H9 (cell line): ENCODE measurements at regions not wholly inside any gene's neighbourhood (a gene's known extent, or its start where the extent isn't known, plus 50 kb on each side); places are given as distances from the start of the nearest gene placed in this dataset.

Experiments used
- DNase-seq: peaks from one replicate; pipeline ENCODE4 v3.0.0-alpha.2; 2017
- H2AFZ ChIP-seq: one replicate; pipeline ENCODE4 v1.6.1; 2013; ENCODE audit warnings: mild to moderate bottlenecking, low read length, control low read depth, moderate library complexity
- H2AK5ac ChIP-seq: 2 replicates; pipeline ENCODE4 v1.6.1; 2013; ENCODE audit warnings: low read length, control low read depth, mixed read lengths; ENCODE audit not compliant: insufficient read length
- H2BK120ac ChIP-seq: one replicate; pipeline ENCODE4 v1.6.1; 2013; ENCODE audit warnings: low read depth, mild to moderate bottlenecking, low read length, control low read depth, inconsistent platforms; ENCODE audit not compliant: poor library complexity, severe bottlenecking
- H2BK12ac ChIP-seq: 2 replicates; pipeline ENCODE4 v1.6.1; 2013; ENCODE audit warnings: low read length, control low read depth, mixed read lengths, low read depth; ENCODE audit not compliant: insufficient read length
- H2BK15ac ChIP-seq: 2 replicates; pipeline ENCODE4 v1.6.1; 2013; ENCODE audit warnings: low read depth, low read length, control low read depth
- H2BK20ac ChIP-seq: one replicate; pipeline ENCODE4 v1.6.1; 2013; ENCODE audit warnings: low read depth, mild to moderate bottlenecking, low read length, control low read depth, inconsistent platforms; ENCODE audit not compliant: poor library complexity, severe bottlenecking
- H2BK5ac ChIP-seq: 2 replicates; pipeline ENCODE4 v1.6.1; 2013; ENCODE audit warnings: low read length, control low read depth, mixed read lengths; ENCODE audit not compliant: insufficient read length
- H3K14ac ChIP-seq: 2 replicates; pipeline ENCODE4 v1.6.1; 2013; ENCODE audit warnings: low read length, control low read depth; ENCODE audit not compliant: insufficient read depth
- H3K18ac ChIP-seq: 2 replicates; pipeline ENCODE4 v1.6.1; 2013; ENCODE audit warnings: low read depth, mild to moderate bottlenecking, mixed read lengths, low read length, control low read depth; ENCODE audit not compliant: insufficient read length
- H3K23ac ChIP-seq: 2 replicates; pipeline ENCODE4 v1.6.1; 2013; ENCODE audit warnings: low read length, control low read depth, mixed read lengths, low read depth; ENCODE audit not compliant: insufficient read length
- H3K23me2 ChIP-seq: 2 replicates; pipeline ENCODE4 v1.6.1; 2013; ENCODE audit warnings: low read depth, mild to moderate bottlenecking, mixed read lengths, low read length, control low read depth; ENCODE audit not compliant: insufficient read length, poor library complexity, severe bottlenecking
- H3K27ac ChIP-seq: 2 replicates; pipeline ENCODE4 v1.5.1; 2013; ENCODE audit warnings: low read length, control low read depth, mixed read lengths, low read depth; ENCODE audit not compliant: insufficient read length
- H3K27me3 ChIP-seq: 2 replicates; pipeline ENCODE4 v1.6.1; 2013; ENCODE audit warnings: low read length, control low read depth, inconsistent platforms; ENCODE audit not compliant: insufficient read depth
- H3K4ac ChIP-seq: 2 replicates; pipeline ENCODE4 v1.6.1; 2013; ENCODE audit warnings: low read depth, mild to moderate bottlenecking, control low read depth, inconsistent platforms, low read length, moderate library complexity
- H3K4me1 ChIP-seq: 2 replicates; pipeline ENCODE4 v1.6.1; 2013; ENCODE audit warnings: low read length, control low read depth, inconsistent platforms; ENCODE audit not compliant: insufficient read depth
- H3K4me2 ChIP-seq: 2 replicates; pipeline ENCODE4 v1.6.1; 2013; ENCODE audit warnings: low read length, control low read depth, mixed read lengths; ENCODE audit not compliant: insufficient read length, insufficient read depth
- H3K56ac ChIP-seq: 2 replicates; pipeline ENCODE4 v1.6.1; 2013; ENCODE audit warnings: low read depth, mild to moderate bottlenecking, mixed read lengths, low read length, control low read depth; ENCODE audit not compliant: insufficient read length
- H3K79me1 ChIP-seq: 2 replicates; pipeline ENCODE4 v1.6.1; 2013; ENCODE audit warnings: low read depth, mild to moderate bottlenecking, moderate library complexity, low read length, control low read depth, inconsistent platforms; ENCODE audit not compliant: insufficient read depth, poor library complexity, severe bottlenecking
- H3K79me2 ChIP-seq: 2 replicates; pipeline ENCODE4 v1.6.1; 2013; ENCODE audit warnings: low read length, control low read depth, inconsistent platforms; ENCODE audit not compliant: insufficient read depth
- H3K9ac ChIP-seq: 2 replicates; pipeline ENCODE4 v1.6.1; 2013; ENCODE audit warnings: low read length, control low read depth, mixed read lengths; ENCODE audit not compliant: insufficient read length; ENCODE audit errors: extremely low read depth
- H3K9me3 ChIP-seq: one replicate; pipeline ENCODE4 v1.6.1; 2013; ENCODE audit warnings: low read depth, low read length, inconsistent platforms; ENCODE audit not compliant: control insufficient read depth
- H3T11ph ChIP-seq: one replicate; pipeline ENCODE4 v1.6.1; 2013; ENCODE audit warnings: mild to moderate bottlenecking, low read length, control low read depth, inconsistent platforms
- H4K20me1 ChIP-seq: one replicate; pipeline ENCODE4 v1.6.1; 2013; ENCODE audit not compliant: control insufficient read depth, insufficient read length, insufficient read depth
- H4K5ac ChIP-seq: 2 replicates; pipeline ENCODE4 v1.6.1; 2013; ENCODE audit warnings: low read depth, mild to moderate bottlenecking, mixed read lengths, low read length, control low read depth; ENCODE audit not compliant: insufficient read length
- H4K8ac ChIP-seq: replicated peaks from 2 replicates; pipeline ENCODE4 v1.6.1; 2013; ENCODE audit warnings: low read length, control low read depth, mixed read lengths, low read depth; ENCODE audit not compliant: insufficient read length
- H4K91ac ChIP-seq: 2 replicates; pipeline ENCODE4 v1.6.1; 2013; ENCODE audit warnings: low read depth, mild to moderate bottlenecking, moderate library complexity, mixed read lengths, low read length, control low read depth; ENCODE audit not compliant: insufficient read length
- H3K27ac Mint-ChIP-seq, 3 experiments: 2 replicates in 2 of 3; 3 replicates in 1 of 3; pipeline ENCODE4 v1.8.0; 2020 to 2021; ENCODE audit warnings: mixed read lengths in 3 of 3, mild to moderate bottlenecking in 1 of 3, moderate library complexity in 1 of 3
- H3K27me3 Mint-ChIP-seq: 2 replicates; pipeline ENCODE4 v1.8.0; 2021; ENCODE audit warnings: low read depth, mild to moderate bottlenecking, moderate library complexity, mixed read lengths
- H3K36me3 Mint-ChIP-seq, 3 experiments: 2 replicates in 2 of 3; 3 replicates in 1 of 3; pipeline ENCODE4 v1.8.0; 2020 to 2021; ENCODE audit warnings: low read depth in 3 of 3, mixed read lengths in 3 of 3; ENCODE audit not compliant: insufficient read depth in 1 of 3
- H3K4me1 Mint-ChIP-seq, 2 experiments: 2 replicates each; pipeline ENCODE4 v1.8.0; 2020; ENCODE audit warnings: mixed read lengths in 2 of 2
- H3K4me3 Mint-ChIP-seq, 2 experiments: 2 replicates in 1 of 2; 3 replicates in 1 of 2; pipeline ENCODE4 v1.8.0; 2020 to 2021; ENCODE audit warnings: mild to moderate bottlenecking in 2 of 2, mixed read lengths in 2 of 2, moderate library complexity in 1 of 2
- H3K9me3 Mint-ChIP-seq, 2 experiments: 2 replicates in 1 of 2; 3 replicates in 1 of 2; pipeline ENCODE4 v1.8.0; 2020; ENCODE audit warnings: mild to moderate bottlenecking in 2 of 2, mixed read lengths in 2 of 2, moderate library complexity in 1 of 2
- WGBS: extraction: QIAGEN DNeasy Blood & Tissue Kit; methylation state at CpG from one replicate; pipeline ENCODE4 v1.1.7; 2013; ENCODE audit warnings: missing lambda C conversion rate, low lambda C conversion rate, mixed read lengths; ENCODE audit not compliant: insufficient read length; ENCODE audit errors: extremely low coverage; 5-methylcytosine and 5-hydroxymethylcytosine counted together
- TF ChIP-seq, protein P1 (sequence below): fragments of 200-600 bp; sonication (generic); conservative IDR thresholded peaks from 3 replicates; pipeline ENCODE4 v1.8.0; 2021; ENCODE audit warnings: antibody characterized with exemption, mild to moderate bottlenecking

DNA sequence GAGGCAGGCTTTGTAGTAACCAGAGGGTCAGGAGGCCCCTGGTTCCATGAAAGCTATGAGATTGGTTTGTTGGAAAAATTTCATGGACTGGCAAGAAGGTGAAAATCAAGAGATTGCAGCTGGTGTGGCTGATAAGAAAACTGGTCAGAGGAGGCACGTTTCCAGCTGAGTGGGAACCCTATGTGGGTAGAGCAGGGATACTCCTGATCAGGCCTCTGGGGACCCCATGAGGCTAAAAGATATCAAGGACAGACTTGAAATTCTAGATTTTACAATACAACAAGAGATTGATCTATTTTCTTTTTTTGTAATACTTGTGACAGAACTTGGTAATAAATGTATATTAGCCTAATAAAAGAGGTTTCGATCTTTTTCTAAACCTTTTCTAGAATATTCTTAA is 1615.1 kb downstream of the DPP10 start:
- Mint-ChIP-seq H3K4me3 (no peak overlapping the region), H3K27me3 (no peaks in the 10 kb centered on the region), H3K36me3 (peaks cover 4 to 12% (median 4%) of the 10 kb centered on the region in 3 experiments; a peak in 6 of 7 replicates), H3K27ac (peak overlapping the region in 1 of 3 experiments; percentile 11; a peak in 1 of 7 replicates), H3K9me3 (peaks cover 7 to 8% of the 10 kb centered on the region in 2 experiments; a peak in 4 of 5 replicates), H3K4me1 (peaks cover 5 to 6% of the 10 kb centered on the region in 2 experiments)
- Histone ChIP-seq H2BK120ac (no peak overlapping the region), H2AFZ (peak overlapping the region; percentile 15), H3K27me3 (no peaks in the 10 kb centered on the region), H3K79me1 (no peaks in the 10 kb centered on the region), H4K8ac (no peak overlapping the region), H3K14ac (no peak overlapping the region), H2BK15ac (no peak overlapping the region), H2BK5ac (no peak overlapping the region), H3K9me3 (no peaks in the 10 kb centered on the region), H3K23ac (no peak overlapping the region), H2BK20ac (no peak overlapping the region), H3K4me2 (no peak overlapping the region), H3K27ac (no peak overlapping the region), H3T11ph (no peak overlapping the region), H3K4ac (no peak overlapping the region), H2AK5ac (no peak overlapping the region), H3K4me1 (no peaks in the 10 kb centered on the region), H4K5ac (no peak overlapping the region), H2BK12ac (no peak overlapping the region), H3K23me2 (no peaks in the 10 kb centered on the region), H4K91ac (no peak overlapping the region), H3K79me2 (no peaks in the 10 kb centered on the region), H3K18ac (no peak overlapping the region), H4K20me1 (no peaks in the 10 kb centered on the region), H3K9ac (no peak overlapping the region), H3K56ac (no peak overlapping the region)
- DNase-seq = peak; percentile 28
- TF ChIP-seq, protein P1, sequence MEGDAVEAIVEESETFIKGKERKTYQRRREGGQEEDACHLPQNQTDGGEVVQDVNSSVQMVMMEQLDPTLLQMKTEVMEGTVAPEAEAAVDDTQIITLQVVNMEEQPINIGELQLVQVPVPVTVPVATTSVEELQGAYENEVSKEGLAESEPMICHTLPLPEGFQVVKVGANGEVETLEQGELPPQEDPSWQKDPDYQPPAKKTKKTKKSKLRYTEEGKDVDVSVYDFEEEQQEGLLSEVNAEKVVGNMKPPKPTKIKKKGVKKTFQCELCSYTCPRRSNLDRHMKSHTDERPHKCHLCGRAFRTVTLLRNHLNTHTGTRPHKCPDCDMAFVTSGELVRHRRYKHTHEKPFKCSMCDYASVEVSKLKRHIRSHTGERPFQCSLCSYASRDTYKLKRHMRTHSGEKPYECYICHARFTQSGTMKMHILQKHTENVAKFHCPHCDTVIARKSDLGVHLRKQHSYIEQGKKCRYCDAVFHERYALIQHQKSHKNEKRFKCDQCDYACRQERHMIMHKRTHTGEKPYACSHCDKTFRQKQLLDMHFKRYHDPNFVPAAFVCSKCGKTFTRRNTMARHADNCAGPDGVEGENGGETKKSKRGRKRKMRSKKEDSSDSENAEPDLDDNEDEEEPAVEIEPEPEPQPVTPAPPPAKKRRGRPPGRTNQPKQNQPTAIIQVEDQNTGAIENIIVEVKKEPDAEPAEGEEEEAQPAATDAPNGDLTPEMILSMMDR = peak; percentile 59; the same call in 2 of the 3 replicates
- WGBS = no CpG with 5 or more reads among the region's 2 CpGs
